Progenitor cell of endocrine pancreas (in vitro differentiated cells): ENCODE measurements at regions not wholly inside any gene's neighbourhood (a gene's known extent, or its start where the extent isn't known, plus 50 kb on each side); places are given as distances from the start of the nearest gene placed in this dataset.
"Not testable (repeated sequence)": the region's sequence is repeated elsewhere in the genome, so short reads cannot be mapped to it uniquely, and the experiment has no call there.

Source experiments
- DNase-seq: peaks from one replicate; pipeline ENCODE4 v3.0.0; 2021; ENCODE audit warnings: low spot score; ENCODE audit not compliant: unreplicated experiment
- H3K27ac Mint-ChIP-seq: 2 replicates; pipeline ENCODE4 v1.8.0; 2021; ENCODE audit warnings: mild to moderate bottlenecking, moderate library complexity, mixed read lengths
- H3K27me3 Mint-ChIP-seq: 2 replicates; pipeline ENCODE4 v1.8.0; 2021; ENCODE audit warnings: mixed read lengths
- H3K36me3 Mint-ChIP-seq: 2 replicates; pipeline ENCODE4 v1.8.0; 2022; ENCODE audit warnings: mixed read lengths; ENCODE audit not compliant: insufficient read depth
- H3K4me1 Mint-ChIP-seq: 2 replicates; pipeline ENCODE4 v1.8.0; 2021; ENCODE audit warnings: low read depth, mixed read lengths
- H3K4me3 Mint-ChIP-seq: 2 replicates; pipeline ENCODE4 v1.8.0; 2021; ENCODE audit warnings: low read depth, mild to moderate bottlenecking, moderate library complexity, mixed read lengths
- H3K9me3 Mint-ChIP-seq: 2 replicates; pipeline ENCODE4 v1.8.0; 2021; ENCODE audit warnings: low read depth, mixed read lengths
- TF ChIP-seq, protein P1 (sequence below): fragments of 200-600 bp; sonication (generic); IDR thresholded peaks from one replicate; pipeline ENCODE4 v1.5.0; 2021; ENCODE audit warnings: antibody characterized with exemption, mild to moderate bottlenecking; ENCODE audit not compliant: unreplicated experiment

DNA sequence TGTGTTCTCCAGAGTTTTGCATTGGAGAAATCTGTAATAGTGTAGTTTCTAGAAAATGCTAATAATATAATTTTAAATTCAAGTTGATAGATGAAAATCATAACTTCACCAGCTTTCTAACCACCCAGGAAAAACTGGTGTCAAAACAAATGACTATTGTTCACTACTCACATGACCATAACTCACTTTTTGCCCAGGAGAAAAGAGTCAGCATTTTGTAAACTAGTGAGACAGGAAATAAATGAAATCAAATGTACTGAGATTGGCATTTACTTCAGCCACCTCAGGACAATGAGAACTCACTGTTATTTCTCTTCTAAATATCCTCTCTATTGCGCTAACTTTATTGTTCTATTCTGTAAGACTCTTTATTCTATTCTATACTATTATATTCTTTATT lies 176.0 kb upstream of the FOLH1 start:
- not testable (repeated sequence) for H3K4me1 Mint-ChIP-seq, H3K36me3 Mint-ChIP-seq, H3K27ac Mint-ChIP-seq, H3K4me3 Mint-ChIP-seq, H3K27me3 Mint-ChIP-seq, DNase-seq, H3K9me3 Mint-ChIP-seq

DNA sequence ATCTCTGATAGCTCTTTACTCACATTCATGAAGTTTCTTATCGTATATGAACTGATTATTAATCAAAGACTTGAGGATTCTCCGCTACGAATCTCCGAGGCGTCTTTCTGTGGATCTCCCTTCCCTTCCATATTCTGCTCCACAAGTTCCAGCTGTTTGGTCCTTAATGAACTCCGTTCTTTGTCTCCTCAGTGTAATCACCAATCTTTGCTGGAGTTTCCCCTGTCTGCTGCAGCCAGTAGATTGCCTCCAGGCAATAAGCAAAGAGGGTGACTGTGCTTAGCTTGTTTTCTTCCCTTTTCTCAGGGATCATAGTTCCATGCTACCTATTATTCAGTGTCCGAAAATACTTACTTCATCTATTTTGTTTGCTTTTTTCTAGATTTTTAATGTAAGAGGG lies 169.6 kb upstream of the FOLH1 start:
- Mint-ChIP-seq H3K27ac (peak overlapping the region; percentile 34), H3K36me3 (no peaks in the 10 kb centered on the region), H3K4me1 (peaks cover 11% of the 10 kb centered on the region), H3K27me3 (no peaks in the 10 kb centered on the region), H3K4me3 (no peak overlapping the region), H3K9me3 (no peaks in the 10 kb centered on the region)
- DNase-seq: no peak
- TF ChIP-seq, protein P1, sequence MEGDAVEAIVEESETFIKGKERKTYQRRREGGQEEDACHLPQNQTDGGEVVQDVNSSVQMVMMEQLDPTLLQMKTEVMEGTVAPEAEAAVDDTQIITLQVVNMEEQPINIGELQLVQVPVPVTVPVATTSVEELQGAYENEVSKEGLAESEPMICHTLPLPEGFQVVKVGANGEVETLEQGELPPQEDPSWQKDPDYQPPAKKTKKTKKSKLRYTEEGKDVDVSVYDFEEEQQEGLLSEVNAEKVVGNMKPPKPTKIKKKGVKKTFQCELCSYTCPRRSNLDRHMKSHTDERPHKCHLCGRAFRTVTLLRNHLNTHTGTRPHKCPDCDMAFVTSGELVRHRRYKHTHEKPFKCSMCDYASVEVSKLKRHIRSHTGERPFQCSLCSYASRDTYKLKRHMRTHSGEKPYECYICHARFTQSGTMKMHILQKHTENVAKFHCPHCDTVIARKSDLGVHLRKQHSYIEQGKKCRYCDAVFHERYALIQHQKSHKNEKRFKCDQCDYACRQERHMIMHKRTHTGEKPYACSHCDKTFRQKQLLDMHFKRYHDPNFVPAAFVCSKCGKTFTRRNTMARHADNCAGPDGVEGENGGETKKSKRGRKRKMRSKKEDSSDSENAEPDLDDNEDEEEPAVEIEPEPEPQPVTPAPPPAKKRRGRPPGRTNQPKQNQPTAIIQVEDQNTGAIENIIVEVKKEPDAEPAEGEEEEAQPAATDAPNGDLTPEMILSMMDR: no peak

DNA sequence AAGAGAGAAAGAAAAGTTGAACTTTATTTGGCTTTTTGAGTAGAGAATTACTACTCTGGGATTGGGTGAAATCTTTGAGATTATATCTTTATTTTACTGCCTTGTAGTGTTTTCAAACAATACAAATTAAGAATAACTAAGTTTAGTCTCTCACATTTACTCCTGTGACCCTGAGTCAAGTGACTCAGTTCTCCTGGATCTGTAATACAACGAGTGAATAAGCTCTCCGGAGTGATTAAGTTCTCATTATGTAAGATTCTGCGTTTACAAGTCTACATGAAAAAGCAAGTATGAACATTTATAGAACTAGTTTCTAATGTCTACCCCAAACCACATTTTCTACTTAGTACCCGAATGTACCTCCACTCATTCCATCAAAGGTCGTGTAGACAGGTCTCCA lies 165.5 kb upstream of the FOLH1 start:
- peaks cover 18% of the 10 kb centered on the region for H3K4me1 Mint-ChIP-seq
- not testable (repeated sequence) for H3K27me3 Mint-ChIP-seq, H3K4me3 Mint-ChIP-seq

DNA sequence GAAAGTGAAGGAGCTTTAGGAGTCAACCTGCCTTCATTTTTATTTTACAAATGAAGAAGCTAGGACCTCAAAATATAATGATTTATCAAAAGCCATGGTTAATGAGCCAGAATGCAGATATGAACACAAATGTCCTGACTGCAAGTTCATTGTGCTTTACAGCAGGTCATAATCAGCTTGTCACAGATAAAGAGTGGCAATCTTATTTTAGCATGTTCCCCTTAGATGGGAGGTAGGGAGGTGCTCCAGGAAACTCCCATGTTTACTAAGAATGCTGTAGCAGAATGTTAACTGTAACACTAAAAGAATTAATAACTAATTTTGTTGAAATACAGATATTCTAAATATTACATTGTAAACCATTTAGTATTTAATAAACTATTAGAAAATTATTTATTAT lies 165.0 kb upstream of the FOLH1 start:
- H3K27me3 Mint-ChIP-seq, H3K36me3 Mint-ChIP-seq, H3K4me3 Mint-ChIP-seq, H3K27ac Mint-ChIP-seq, DNase-seq, H3K9me3 Mint-ChIP-seq: not testable (repeated sequence)
- peaks cover 17% of the 10 kb centered on the region for H3K4me1 Mint-ChIP-seq

More for the DNA sequence above, 165.5 kb upstream of the FOLH1 start:
- not testable (repeated sequence) for H3K27ac Mint-ChIP-seq, DNase-seq, H3K9me3 Mint-ChIP-seq, H3K36me3 Mint-ChIP-seq

DNA sequence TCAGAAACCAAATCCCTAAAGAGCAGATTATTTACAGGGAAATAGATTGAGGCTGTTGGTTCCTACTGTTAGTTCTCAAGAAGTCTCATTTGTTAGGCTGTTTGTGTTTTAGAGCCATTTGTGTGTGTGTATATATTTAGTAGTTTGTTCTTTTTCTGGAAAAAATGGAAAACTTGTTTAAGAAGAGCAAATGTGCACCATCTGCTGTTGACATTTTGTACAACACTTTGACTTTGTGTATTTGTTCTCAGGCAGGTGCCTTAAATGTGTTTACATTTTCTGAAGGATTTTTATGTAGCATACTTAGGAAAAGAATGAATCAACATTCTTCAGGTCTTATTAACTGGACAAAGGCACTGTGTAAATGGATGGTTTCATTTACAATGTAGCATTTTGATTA lies 163.7 kb upstream of the FOLH1 start:
- H3K4me3 Mint-ChIP-seq, H3K36me3 Mint-ChIP-seq, H3K4me1 Mint-ChIP-seq, H3K9me3 Mint-ChIP-seq, H3K27me3 Mint-ChIP-seq, H3K27ac Mint-ChIP-seq, DNase-seq: not testable (repeated sequence)
- TF ChIP-seq, protein P1: peak; percentile 50

DNA sequence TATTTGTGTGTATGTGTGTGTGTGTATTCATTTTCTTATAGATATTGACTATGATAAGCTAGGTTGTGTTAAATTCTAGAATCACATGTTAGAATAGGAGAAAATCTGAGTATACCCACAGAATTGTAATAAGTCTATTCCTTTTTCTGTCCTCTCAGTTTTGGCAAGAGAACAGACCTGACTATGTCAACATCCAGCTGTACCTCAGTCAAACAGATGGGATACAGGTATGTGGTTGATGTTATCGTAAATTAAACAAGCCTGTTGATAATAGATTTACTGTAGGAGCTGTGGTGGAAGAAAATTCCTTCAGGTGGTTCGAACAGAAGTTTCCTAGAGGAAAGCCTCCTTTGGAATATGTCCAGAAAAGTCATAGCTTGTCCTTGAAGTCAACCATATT lies 160.2 kb upstream of the FOLH1 start:
- H3K4me3 Mint-ChIP-seq, H3K9me3 Mint-ChIP-seq, H3K27ac Mint-ChIP-seq, H3K27me3 Mint-ChIP-seq, H3K36me3 Mint-ChIP-seq, DNase-seq, H3K4me1 Mint-ChIP-seq: not testable (repeated sequence)

DNA sequence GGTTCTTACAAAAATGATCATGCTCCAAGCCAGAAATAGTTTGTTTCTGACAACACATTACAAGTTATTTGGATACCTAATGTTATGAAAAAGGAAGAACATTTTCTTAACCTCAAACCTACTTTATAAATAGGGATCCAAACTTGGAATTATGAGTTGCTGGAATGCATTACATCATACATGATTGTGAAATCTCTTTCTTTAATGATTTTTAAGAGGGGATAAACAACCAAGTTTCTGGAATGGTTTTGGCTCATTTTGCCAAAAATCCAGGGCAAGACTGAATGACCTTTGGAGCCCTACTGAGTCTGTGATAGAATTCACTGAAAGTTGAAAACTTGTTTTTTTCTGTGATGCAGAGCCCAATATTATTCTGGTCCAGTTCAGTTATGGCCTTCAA lies 157.0 kb upstream of the FOLH1 start:
- not testable (repeated sequence) for H3K27me3 Mint-ChIP-seq, H3K36me3 Mint-ChIP-seq, H3K4me3 Mint-ChIP-seq, H3K27ac Mint-ChIP-seq, H3K4me1 Mint-ChIP-seq, H3K9me3 Mint-ChIP-seq, DNase-seq

DNA sequence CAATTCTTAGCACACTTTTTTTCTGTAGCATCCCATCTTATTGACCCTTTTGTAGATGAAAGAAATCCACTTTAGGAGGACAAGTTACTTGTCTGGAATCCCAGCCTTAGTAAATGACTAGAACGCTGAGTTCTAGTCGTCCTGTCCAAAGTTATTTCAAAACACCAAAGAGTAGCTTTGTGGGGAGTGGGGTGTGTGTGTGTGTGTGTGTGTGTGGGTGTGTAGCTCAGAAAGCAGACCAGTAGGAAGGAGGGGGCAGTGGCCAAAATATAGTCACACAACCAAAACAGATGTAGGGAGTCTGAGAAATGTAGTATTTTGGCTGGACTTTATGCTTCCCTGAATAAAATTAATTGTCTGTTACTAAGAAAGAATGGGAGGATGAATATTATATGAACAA lies 154.6 kb upstream of the FOLH1 start:
- H3K9me3 Mint-ChIP-seq, H3K4me3 Mint-ChIP-seq, H3K27ac Mint-ChIP-seq, H3K4me1 Mint-ChIP-seq, DNase-seq, H3K27me3 Mint-ChIP-seq, H3K36me3 Mint-ChIP-seq: not testable (repeated sequence)

DNA sequence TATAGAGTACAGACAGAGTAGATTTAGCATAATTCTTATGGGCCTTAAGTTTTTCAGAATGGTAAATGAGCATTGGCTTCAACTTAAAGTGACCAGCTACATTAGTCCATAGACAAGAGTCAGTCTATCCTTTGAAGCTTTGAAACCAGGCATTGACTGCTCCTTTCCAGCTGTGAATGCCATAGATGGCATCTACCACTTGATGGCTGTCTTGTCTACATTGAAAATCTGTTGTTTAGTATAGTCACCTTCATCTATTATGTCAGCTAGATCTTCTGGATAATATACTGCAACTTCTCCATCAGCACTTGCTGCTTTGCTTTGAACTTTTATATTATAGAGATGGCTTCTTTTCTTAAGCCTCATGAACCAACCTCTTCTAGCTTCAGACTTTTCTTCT lies 146.1 kb upstream of the FOLH1 start:
- not testable (repeated sequence) for H3K4me1 Mint-ChIP-seq, DNase-seq, H3K36me3 Mint-ChIP-seq, H3K4me3 Mint-ChIP-seq, H3K27ac Mint-ChIP-seq, H3K27me3 Mint-ChIP-seq, H3K9me3 Mint-ChIP-seq

DNA sequence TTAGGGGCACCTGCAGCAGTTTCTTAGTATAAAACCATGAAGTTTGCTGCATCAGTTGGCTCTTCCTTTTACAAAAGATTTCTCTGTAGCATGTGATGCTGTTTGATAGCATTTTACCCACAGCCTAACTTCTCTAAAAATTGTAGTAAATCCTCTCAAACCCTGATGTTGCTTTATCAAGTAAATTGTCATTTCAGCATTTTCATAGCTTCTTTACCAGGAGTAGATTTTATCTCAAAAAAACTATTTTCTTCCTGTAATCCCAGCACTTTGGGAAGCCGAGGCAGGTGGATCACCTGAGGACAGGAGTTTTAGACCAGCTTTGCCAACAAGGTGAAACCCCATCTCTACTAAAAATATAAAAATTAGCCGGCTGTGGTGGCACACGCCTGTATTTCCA lies 144.5 kb upstream of the FOLH1 start:
- not testable (repeated sequence) for H3K36me3 Mint-ChIP-seq, DNase-seq, H3K4me1 Mint-ChIP-seq, H3K4me3 Mint-ChIP-seq, H3K27ac Mint-ChIP-seq, H3K27me3 Mint-ChIP-seq, H3K9me3 Mint-ChIP-seq

DNA sequence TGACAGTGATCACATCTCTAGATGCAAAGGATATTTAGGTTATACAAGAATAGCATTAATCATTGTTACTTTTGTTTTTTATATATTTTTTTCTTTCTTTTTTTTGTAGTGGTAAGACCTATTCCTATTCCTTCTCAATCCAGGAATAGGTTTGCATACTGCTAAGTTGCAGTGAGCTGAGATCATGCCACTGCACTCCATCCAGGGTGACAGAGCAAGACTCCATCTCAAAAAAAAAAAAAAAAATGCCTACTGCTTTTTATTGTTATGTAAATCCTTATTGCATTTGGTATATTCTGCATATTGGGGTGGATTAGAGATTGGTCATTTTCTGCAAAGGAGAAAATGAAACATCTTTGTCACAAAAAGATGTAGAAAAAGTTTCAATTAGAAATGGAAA lies 138.2 kb upstream of the FOLH1 start:
- not testable (repeated sequence) for H3K9me3 Mint-ChIP-seq, H3K4me3 Mint-ChIP-seq, H3K27me3 Mint-ChIP-seq, H3K4me1 Mint-ChIP-seq, H3K36me3 Mint-ChIP-seq, H3K27ac Mint-ChIP-seq, DNase-seq

DNA sequence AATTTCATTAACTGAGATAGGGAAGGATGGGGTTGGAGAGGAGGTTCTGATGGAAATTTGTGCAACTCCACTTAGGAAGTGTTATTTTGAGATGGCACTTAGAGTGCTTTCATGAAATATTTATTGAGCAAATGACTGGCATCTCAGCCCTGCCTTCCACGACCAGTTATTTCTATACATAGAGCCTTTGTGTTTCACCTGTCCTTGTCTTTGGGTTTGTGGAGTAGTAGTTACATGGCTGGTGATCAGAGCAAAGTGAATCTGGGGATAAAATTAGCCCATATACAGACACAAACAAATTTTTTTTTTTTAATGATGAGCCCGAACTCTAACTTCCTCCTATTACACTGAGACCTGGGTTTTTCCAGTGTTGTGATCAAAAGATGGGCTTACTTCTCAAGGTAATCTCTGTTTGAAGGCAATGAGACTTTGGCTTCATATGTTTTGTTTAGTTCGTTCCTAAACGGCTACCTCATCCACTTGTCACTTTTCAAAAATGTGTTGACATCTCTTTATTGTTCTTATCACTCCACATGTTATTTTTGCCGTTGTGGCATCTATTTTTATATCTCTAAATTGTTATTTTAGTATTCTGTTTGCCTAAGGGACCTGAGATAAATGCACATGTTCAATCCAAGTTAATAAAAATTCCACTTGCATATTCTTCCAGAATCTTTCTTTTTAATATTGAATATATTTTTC lies 120.2 kb upstream of the FOLH1 start:
- not testable (repeated sequence) for H3K4me1 Mint-ChIP-seq, H3K4me3 Mint-ChIP-seq, H3K36me3 Mint-ChIP-seq, H3K9me3 Mint-ChIP-seq, DNase-seq, H3K27ac Mint-ChIP-seq, H3K27me3 Mint-ChIP-seq
